SK-N-SH (cell line): ENCODE measurements at regions not wholly inside any gene's neighbourhood (a gene's known extent, or its start where the extent isn't known, plus 50 kb on each side); places are given as distances from the start of the nearest gene placed in this dataset.

Experiments used
- CHD2 ChIP-seq: fragments of 150-350 bp; IDR thresholded peaks from 2 replicates; pipeline ENCODE4 v1.6.1; 2018; ENCODE audit warnings: low read length; ENCODE audit not compliant: partially characterized antibody
- CTCF ChIP-seq: fragments of 200-600 bp; sonication (generic); IDR thresholded peaks from 2 replicates; pipeline ENCODE4 v1.6.1; 2017; ENCODE audit warnings: antibody characterized with exemption, mild to moderate bottlenecking, moderate library complexity
- FOXM1 ChIP-seq: IDR thresholded peaks from 2 replicates; pipeline ENCODE4 v1.4.0; 2012; ENCODE audit warnings: low read depth, mild to moderate bottlenecking
- PBX3 ChIP-seq: IDR thresholded peaks from 2 replicates; pipeline ENCODE4; 2012
- POLR2AphosphoS5 ChIP-seq: IDR thresholded peaks from 2 replicates; pipeline ENCODE4 v1.6.1; 2012; ENCODE audit warnings: low read depth, low read length
- RCOR1 ChIP-seq: fragments of 150-350 bp; IDR thresholded peaks from 2 replicates; pipeline ENCODE4 v1.6.1; 2017; ENCODE audit warnings: antibody characterized with exemption, low read length
- RFX5 ChIP-seq: IDR thresholded peaks from 2 replicates; pipeline ENCODE4 v1.6.1; 2012; ENCODE audit warnings: mild to moderate bottlenecking, improper control_type of control experiment, low read length
- SIN3A ChIP-seq: IDR thresholded peaks from 2 replicates; pipeline ENCODE4 v1.6.1; 2012; ENCODE audit warnings: low read depth, mild to moderate bottlenecking, low read length, moderate library complexity, borderline replicate concordance
- TAF1 ChIP-seq: IDR thresholded peaks from 2 replicates; pipeline ENCODE4 v1.6.1; 2012; ENCODE audit warnings: low read depth, mild to moderate bottlenecking, low read length, moderate library complexity, borderline replicate concordance
- TEAD4 ChIP-seq: IDR thresholded peaks from 2 replicates; pipeline ENCODE4 v1.4.0; 2012; ENCODE audit warnings: mild to moderate bottlenecking, borderline replicate concordance; ENCODE audit not compliant: insufficient read depth

- TF ChIP-seq POLR2AphosphoS5 (no peak), CTCF (no peak), FOXM1 (no peak), RCOR1 (no peak), PBX3 (no peak), TAF1 (no peak), CHD2 (no peak), SIN3A (no peak), TEAD4 (no peak), RFX5 (no peak)
Observed at GRCh38 chr2:7182525-7182924, 265.3 kb downstream of the RNF144A start.
